Large intestine (tissue), 3 donors: ENCODE measurements at regions not wholly inside any gene's neighbourhood (a gene's known extent, or its start where the extent isn't known, plus 50 kb on each side); places are given as distances from the start of the nearest gene placed in this dataset.
"Not testable (repeated sequence)": the region's sequence is repeated elsewhere in the genome, so short reads cannot be mapped to it uniquely, and the experiment has no call there.

ENCODE experiments used
- DNase-seq, 2 donors: peaks; one replicate each; pipeline versions ENCODE4 v3.0.0 to v3.0.0-alpha.2; 2013
- H3K27ac ChIP-seq: one replicate; pipeline ENCODE4 v1.5.1; 2013; ENCODE audit warnings: low read length
- H3K27me3 ChIP-seq: 2 replicates; pipeline ENCODE4 v1.6.1; 2013; ENCODE audit warnings: low read length; ENCODE audit not compliant: control insufficient read depth, insufficient read depth
- H3K36me3 ChIP-seq: 2 replicates; pipeline ENCODE4 v1.6.1; 2013; ENCODE audit warnings: low read length; ENCODE audit not compliant: control insufficient read depth, insufficient read depth
- H3K4me1 ChIP-seq: one replicate; pipeline ENCODE4 v1.6.1; 2013; ENCODE audit warnings: low read length; ENCODE audit not compliant: control insufficient read depth, insufficient read depth
- H3K4me3 ChIP-seq: one replicate; pipeline ENCODE4 v1.5.1; 2013; ENCODE audit warnings: low read length
- H3K9me3 ChIP-seq: one replicate; pipeline ENCODE4 v1.6.1; 2013; ENCODE audit warnings: mild to moderate bottlenecking, low read depth, low read length, moderate library complexity; ENCODE audit not compliant: control insufficient read depth
- WGBS: methylation state at CpG from one replicate; pipeline ENCODE4 v1.1.5; 2013; ENCODE audit warnings: low lambda C conversion rate; ENCODE audit not compliant: insufficient coverage; 5-methylcytosine and 5-hydroxymethylcytosine counted together

DNA sequence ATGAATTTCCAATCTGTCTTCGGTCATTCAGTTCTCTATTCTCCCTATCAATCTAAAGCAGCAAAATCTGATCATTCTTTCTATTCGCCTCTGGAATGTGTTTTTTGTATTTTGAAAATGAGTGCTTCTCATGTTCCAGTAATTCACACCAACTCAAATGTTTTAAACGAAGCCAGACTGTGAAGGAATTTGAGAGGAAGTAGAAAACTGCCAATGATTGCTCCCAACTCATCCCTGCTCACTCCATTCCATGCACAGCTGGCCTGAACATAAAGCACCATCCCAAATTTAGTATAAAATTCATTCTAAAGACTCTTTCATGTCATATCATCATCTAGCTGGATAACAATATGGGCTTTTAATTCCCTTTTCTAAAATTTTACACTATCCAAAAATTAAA lies 123.8 kb downstream of the DUSP6 start:
- H3K9me3 ChIP-seq: no peaks in the 10 kb centered on the region
- H3K36me3 ChIP-seq: no peaks in the 10 kb centered on the region
- WGBS: 100% methylated on average over 1 of the region's 3 CpGs
- peaks cover 8% of the 10 kb centered on the region for H3K4me1 ChIP-seq
- DNase-seq: no peak
- no peak overlapping the region for H3K4me3 ChIP-seq
- no peak overlapping the region for H3K27ac ChIP-seq
- no peaks in the 10 kb centered on the region for H3K27me3 ChIP-seq

DNA sequence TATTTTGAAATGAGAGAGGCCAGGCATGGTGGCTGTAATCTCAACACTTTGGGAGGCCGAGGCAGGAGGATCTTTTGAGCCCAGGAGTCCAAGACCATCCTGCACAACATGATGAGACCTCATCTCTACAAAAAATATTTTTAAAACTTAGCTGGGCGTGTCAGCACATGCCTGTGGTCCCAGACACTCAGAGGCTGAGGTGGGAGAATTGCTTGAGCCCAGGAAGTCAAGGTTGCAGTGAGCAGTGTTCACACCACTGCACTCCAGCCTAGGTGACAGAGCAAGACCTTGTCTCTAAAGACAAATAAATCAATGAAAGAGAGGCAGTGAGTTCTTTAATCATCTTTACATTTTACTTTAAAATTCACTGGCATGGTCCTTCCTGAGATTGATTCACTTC lies 124.5 kb downstream of the DUSP6 start:
- WGBS: no CpG with 5 or more reads among the region's 2 CpGs

DNA sequence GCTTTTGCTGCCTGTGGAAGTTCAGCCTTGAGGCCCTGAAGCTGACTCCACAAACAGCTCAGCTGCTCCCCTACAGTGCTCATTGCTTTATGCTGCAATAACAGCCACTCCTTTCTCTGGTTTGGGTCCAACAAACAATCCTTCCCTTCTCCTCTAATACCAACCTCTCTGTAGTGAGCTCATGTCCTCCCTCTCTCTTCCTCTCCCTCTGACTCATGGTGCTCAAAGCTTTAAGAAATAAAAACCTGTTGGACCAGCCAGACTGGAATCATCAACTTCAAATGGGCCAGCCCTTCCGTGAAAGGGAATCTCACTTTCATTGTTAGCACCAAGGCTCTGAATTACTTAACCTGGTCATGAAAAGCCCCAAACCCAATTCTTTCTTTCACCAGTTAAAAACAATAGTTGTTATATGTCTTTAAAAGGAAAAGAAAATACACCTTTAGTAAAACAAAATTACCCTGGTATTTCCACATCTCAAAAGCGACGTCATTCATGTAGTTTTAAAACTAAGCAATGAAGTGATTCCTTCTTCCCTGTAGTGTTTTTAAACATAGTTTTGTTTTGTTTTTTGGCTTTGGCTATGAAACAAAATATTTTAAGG lies 126.4 kb downstream of the DUSP6 start:
- 14% methylated on average over 1 of the region's 3 CpGs for WGBS
- no peaks in the 10 kb centered on the region for H3K36me3 ChIP-seq
- peaks cover 6% of the 10 kb centered on the region for H3K4me1 ChIP-seq
- H3K27me3 ChIP-seq: no peaks in the 10 kb centered on the region
- no peaks in the 10 kb centered on the region for H3K9me3 ChIP-seq
- H3K27ac ChIP-seq: no peak overlapping the region
- DNase-seq: peak; percentile 58 to 84
- H3K4me3 ChIP-seq: no peak overlapping the region

More for the DNA sequence above, 124.5 kb downstream of the DUSP6 start:
- no peak overlapping the region for H3K27ac ChIP-seq
- H3K9me3 ChIP-seq: no peaks in the 10 kb centered on the region
- peaks cover 8% of the 10 kb centered on the region for H3K4me1 ChIP-seq
- H3K27me3 ChIP-seq: no peaks in the 10 kb centered on the region
- no peaks in the 10 kb centered on the region for H3K36me3 ChIP-seq
- DNase-seq: no peak
- no peak overlapping the region for H3K4me3 ChIP-seq

DNA sequence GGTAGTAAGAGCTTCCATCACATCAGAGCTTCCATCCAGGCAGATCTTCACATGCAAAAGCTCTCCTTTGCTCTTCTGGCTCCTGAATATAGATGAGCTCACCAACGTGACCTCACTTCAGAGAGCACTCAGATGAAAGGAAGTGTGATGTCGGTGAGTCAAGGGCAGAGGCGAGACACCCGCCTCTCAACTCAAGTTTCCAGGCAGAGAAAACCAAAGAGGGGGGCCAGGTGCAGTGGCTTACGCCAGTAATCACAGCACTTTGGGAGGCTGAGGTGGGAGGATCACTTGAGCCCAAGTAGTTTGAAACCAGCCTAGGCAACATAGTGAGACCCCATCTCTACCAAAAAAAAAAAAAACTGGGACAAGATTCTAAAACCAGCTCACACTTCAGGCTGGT lies 126.9 kb downstream of the DUSP6 start:
- no peak overlapping the region for H3K4me3 ChIP-seq
- WGBS: no CpG with 5 or more reads among the region's 5 CpGs
- no peak overlapping the region for H3K27ac ChIP-seq
- H3K9me3 ChIP-seq: no peaks in the 10 kb centered on the region
- peaks cover 5% of the 10 kb centered on the region for H3K4me1 ChIP-seq
- no peaks in the 10 kb centered on the region for H3K36me3 ChIP-seq
- H3K27me3 ChIP-seq: no peaks in the 10 kb centered on the region
- no peak for DNase-seq

DNA sequence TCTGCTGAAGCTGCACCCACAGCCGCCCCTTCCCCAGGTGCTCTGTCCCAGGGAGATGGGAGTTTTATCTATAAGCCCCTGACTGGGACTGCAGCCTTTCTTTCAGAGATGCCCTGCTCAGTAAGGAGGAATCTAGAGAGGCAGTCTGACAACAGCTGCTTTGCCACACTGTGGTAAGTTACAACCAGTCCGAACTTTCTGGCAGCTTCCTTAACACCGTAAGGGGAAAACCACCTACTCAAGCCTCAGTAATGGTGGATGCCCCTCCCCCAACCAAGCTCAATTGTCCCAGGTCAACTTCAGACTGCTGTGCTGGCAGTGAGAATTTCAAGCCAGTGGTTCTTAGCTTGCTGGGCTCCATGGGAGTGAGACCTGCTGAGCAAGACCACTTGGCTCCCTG lies 129.7 kb downstream of the DUSP6 start:
- no CpG with 5 or more reads among the region's 3 CpGs for WGBS
- H3K27me3 ChIP-seq, H3K4me3 ChIP-seq, H3K36me3 ChIP-seq, H3K9me3 ChIP-seq, H3K4me1 ChIP-seq, DNase-seq, H3K27ac ChIP-seq: not testable (repeated sequence)

DNA sequence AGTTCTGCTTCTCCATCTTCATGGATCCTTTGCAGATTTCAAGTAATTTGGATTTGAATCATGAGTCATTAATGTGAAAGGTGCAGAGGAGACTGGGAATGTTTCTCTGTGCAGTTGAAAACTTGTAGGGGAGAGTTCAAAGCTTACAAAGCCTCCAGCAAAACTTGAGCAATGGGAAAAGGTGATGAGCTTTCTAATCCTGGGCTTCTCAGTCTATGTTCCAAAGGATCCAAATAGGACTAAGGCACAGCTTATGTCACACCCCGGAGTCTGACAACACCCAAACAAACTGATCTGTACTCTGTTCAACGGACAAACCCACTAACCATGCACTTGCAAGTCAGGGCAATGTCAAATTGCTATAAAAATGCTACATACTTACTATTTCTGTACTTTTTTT lies 134.8 kb downstream of the DUSP6 start:
- Histone ChIP-seq H3K27ac (no peak overlapping the region), H3K27me3 (no peaks in the 10 kb centered on the region), H3K36me3 (no peaks in the 10 kb centered on the region), H3K9me3 (no peaks in the 10 kb centered on the region), H3K4me1 (peaks cover 10% of the 10 kb centered on the region), H3K4me3 (no peak overlapping the region)
- WGBS: no CpG with 5 or more reads among the region's 2 CpGs
- DNase-seq: no peak

DNA sequence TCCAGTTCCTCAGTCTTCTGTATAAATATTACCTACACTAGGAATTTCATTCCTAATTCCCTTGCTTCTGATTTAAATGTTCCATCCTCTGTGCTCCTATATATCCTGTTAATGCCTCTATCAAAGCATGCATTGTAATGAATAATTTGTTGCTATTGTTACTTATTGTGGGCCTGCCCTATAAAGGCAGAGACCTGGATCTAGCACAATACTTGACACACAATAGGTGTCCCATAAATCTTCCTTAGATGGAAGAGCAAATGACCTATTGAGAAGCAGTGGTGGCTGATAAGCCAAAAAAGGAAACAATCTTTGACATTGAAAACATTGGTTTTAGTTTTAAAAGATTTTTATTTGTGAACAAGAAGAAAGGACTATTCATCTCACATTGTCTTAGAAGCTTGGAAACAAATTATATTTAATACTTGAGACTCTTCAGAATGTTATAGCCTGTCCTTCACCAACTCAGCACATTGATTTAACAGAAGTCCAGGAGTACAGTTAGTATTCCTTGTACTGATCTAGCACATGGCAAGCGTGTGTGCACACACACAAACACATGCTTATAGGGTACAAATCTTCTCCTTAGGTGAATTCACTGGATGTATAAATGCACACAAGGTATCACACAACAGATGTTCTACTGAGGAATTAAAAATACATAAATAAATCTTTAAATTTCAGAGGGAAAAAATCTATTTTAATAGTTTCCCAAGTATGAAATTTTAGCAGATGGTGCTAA lies 135.9 kb downstream of the DUSP6 start:
- Histone ChIP-seq H3K4me1 (peaks cover 17% of the 10 kb centered on the region), H3K27me3 (no peaks in the 10 kb centered on the region), H3K36me3 (no peaks in the 10 kb centered on the region), H3K4me3 (no peak overlapping the region), H3K9me3 (no peaks in the 10 kb centered on the region), H3K27ac (no peak overlapping the region)
- DNase-seq: no peak
- WGBS: no CpG with 5 or more reads among the region's 1 CpG

DNA sequence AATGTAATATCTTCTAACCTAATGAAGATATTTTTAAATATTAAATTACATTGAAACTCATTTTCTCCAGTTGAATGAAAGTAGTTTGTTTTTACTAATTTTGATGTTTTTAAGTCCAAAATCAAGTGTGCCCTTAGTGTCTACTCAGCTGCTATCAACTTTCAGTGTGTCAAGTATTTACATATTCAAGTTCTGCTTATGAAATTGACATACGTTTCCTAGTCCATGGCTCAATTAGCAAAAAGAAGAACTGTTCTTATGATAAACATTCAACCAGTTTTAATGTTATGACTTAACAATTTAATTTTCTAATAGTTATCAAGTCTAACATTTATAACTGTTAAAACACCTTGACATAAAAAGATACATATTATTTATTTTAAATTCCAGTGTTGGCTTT lies 137.1 kb downstream of the DUSP6 start:
- H3K9me3 ChIP-seq: no peaks in the 10 kb centered on the region
- peaks cover 17% of the 10 kb centered on the region for H3K4me1 ChIP-seq
- no CpG with 5 or more reads among the region's 1 CpG for WGBS

DNA sequence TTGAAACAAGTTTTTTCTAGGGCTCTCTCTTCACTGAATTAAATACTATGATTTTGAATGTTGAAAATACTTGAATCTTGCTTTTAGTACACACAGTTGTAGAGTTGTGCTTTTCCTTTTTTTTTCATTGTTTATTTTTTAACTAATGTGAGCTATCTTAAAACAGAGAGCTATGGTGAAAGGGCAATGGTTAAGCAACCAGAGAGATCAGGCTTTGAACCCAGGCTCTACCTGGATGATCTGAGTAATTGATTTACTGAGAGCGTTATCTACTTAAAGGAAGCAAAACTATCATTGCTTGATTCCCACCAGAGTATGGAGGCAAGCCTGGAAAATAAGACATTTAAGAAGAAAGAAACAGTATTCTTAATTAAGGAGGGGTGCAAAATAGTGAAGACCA lies 138.6 kb downstream of the DUSP6 start:
- no peaks in the 10 kb centered on the region for H3K27me3 ChIP-seq
- peak; percentile 19 to 50 for DNase-seq
- WGBS: 0% methylated on average over 1 of the region's 1 CpG
- peak overlapping the region; percentile 29 for H3K27ac ChIP-seq
- H3K4me3 ChIP-seq: no peak overlapping the region
- H3K4me1 ChIP-seq: peaks cover 17% of the 10 kb centered on the region
- no peaks in the 10 kb centered on the region for H3K36me3 ChIP-seq
- no peaks in the 10 kb centered on the region for H3K9me3 ChIP-seq

More for the DNA sequence above, 137.1 kb downstream of the DUSP6 start:
- Histone ChIP-seq H3K4me3 (no peak overlapping the region), H3K36me3 (no peaks in the 10 kb centered on the region), H3K27ac (no peak overlapping the region), H3K27me3 (no peaks in the 10 kb centered on the region)
- DNase-seq: no peak

DNA sequence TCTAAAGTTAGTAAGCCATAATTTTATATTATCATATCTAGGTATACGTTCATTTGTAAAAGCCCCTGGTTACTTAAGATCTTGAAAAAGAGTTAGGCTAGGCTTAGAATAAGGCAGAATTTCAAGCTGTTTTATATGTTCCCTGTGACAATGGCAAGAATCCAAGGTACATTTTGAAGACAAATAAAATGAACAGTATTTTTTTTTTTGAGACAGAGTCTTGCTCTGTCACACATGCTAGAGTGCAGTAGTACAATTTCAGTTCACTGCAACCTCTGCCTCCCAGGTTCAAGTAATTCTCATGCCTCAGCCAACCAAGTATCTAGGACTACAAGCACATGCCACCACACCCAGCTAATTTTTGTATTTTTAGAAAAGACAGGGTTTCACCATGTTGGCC lies 139.2 kb downstream of the DUSP6 start:
- H3K4me1 ChIP-seq: peaks cover 17% of the 10 kb centered on the region
- H3K4me3 ChIP-seq: no peak overlapping the region

DNA sequence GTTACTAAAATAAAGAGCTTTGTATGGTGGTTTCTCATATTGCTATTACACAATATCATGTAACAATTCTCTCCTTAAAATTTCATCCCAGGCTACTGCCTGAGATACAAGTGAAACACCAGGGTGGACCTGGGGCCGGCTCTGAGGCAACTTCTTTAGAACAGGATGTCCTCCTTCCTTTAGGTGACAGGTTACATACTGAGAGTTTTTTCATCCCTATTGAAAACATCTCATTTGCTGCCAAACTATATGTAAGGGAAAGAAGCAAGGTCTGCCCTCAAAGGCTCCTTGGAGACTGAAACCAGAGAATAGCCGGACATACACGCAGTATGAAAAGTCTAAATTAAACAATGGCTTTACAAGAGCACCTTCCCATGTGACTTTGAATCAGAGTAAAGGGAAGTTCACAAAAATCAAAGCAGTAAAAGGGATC lies 139.9 kb downstream of the DUSP6 start:
- Histone ChIP-seq H3K36me3 (no peaks in the 10 kb centered on the region), H3K4me3 (no peak overlapping the region), H3K4me1 (peaks cover 17% of the 10 kb centered on the region), H3K9me3 (no peaks in the 10 kb centered on the region), H3K27ac (peak overlapping the region; percentile 29), H3K27me3 (no peaks in the 10 kb centered on the region)
- peak in 1 of 2 donors; percentile 54 for DNase-seq
- no CpG with 5 or more reads among the region's 3 CpGs for WGBS

More for the DNA sequence above, 139.2 kb downstream of the DUSP6 start:
- DNase-seq: no peak
- 67% methylated on average over 1 of the region's 1 CpG for WGBS
- no peaks in the 10 kb centered on the region for H3K27me3 ChIP-seq
- H3K36me3 ChIP-seq: no peaks in the 10 kb centered on the region
- H3K9me3 ChIP-seq: no peaks in the 10 kb centered on the region
- peak overlapping the region; percentile 29 for H3K27ac ChIP-seq
